OCI-LY1 (cell line): ENCODE measurements at regions not wholly inside any gene's neighbourhood (a gene's known extent, or its start where the extent isn't known, plus 50 kb on each side); places are given as distances from the start of the nearest gene placed in this dataset.

Experiments
- CTCF ChIP-seq: fragments of 200-600 bp; sonication (generic), shearing (Covaris generic); IDR thresholded peaks from 2 replicates; pipeline ENCODE4 v1.5.1; 2017; ENCODE audit warnings: mild to moderate bottlenecking, antibody characterized with exemption, low read length, moderate library complexity, mixed read lengths
- EZH2 ChIP-seq: fragments of 200-600 bp; sonication (generic), shearing (Covaris generic); IDR thresholded peaks from 2 replicates; pipeline ENCODE4 v1.8.0; 2017; ENCODE audit warnings: borderline replicate concordance, mixed run types, mild to moderate bottlenecking, antibody characterized with exemption, low read length, moderate library complexity, mixed read lengths

GRCh38 chr13:47623862-47624261, 377.2 kb downstream of the SUCLA2 start:
- TF ChIP-seq CTCF (no peak), EZH2 (no peak)
